Right atrium auricular region (tissue), 2 donors: ENCODE measurements at regions not wholly inside any gene's neighbourhood (a gene's known extent, or its start where the extent isn't known, plus 50 kb on each side); places are given as distances from the start of the nearest gene placed in this dataset.

ENCODE experiments used
- DNase-seq: peaks from one replicate; pipeline ENCODE4 v3.0.0-alpha.2; 2019; ENCODE audit warnings: low spot score
- H3K27ac ChIP-seq, 2 donors: fragments of 200-600 bp; sonication (generic); 1 replicate in 1 of 2; 2 replicates in 1 of 2; pipeline ENCODE4 v1.5.1; 2016 to 2019
- H3K27me3 ChIP-seq, 2 donors: fragments of 200-600 bp; sonication (generic); one replicate each; pipeline versions ENCODE4 v1.5.1 to v1.6.0; 2017 to 2019
- H3K36me3 ChIP-seq: fragments of 200-600 bp; sonication (generic); one replicate; pipeline ENCODE4 v1.5.1; 2016
- H3K4me1 ChIP-seq, 2 donors: fragments of 200-600 bp; sonication (generic); one replicate each; pipeline versions ENCODE4 v1.5.1 to v1.6.0; 2017 to 2019
- H3K4me3 ChIP-seq, 2 donors: fragments of 200-600 bp; sonication (generic); 1 replicate in 1 of 2; 2 replicates in 1 of 2; pipeline ENCODE4 v1.5.1; 2017 to 2019; ENCODE audit warnings: mild to moderate bottlenecking in 1 of 2, moderate library complexity in 1 of 2
- H3K9me3 ChIP-seq, 2 donors: fragments of 200-600 bp; sonication (generic); one replicate each; pipeline ENCODE4 v1.5.1; 2019
- CTCF ChIP-seq, 2 donors: fragments of 200-600 bp; sonication (generic); IDR thresholded peaks; one replicate each; pipeline ENCODE4 v1.5.1; 2019; ENCODE audit warnings: antibody characterized with exemption in 2 of 2

- Histone ChIP-seq H3K27me3 (no peaks in the 10 kb centered on the region), H3K36me3 (no peaks in the 10 kb centered on the region), H3K4me1 (peaks cover 0 to 12% of the 10 kb centered on the region in 2 donors), H3K4me3 (no peak overlapping the region), H3K9me3 (no peaks in the 10 kb centered on the region), H3K27ac (peak overlapping the region in 1 of 2 donors; percentile 51)
- no peak for TF ChIP-seq CTCF (IDR thresholded peaks at IDR 0.05)
- DNase-seq = no peak
Observed at GRCh38 chr20:50266293-50267040, 75.8 kb downstream of the CEBPB start.

DNA sequence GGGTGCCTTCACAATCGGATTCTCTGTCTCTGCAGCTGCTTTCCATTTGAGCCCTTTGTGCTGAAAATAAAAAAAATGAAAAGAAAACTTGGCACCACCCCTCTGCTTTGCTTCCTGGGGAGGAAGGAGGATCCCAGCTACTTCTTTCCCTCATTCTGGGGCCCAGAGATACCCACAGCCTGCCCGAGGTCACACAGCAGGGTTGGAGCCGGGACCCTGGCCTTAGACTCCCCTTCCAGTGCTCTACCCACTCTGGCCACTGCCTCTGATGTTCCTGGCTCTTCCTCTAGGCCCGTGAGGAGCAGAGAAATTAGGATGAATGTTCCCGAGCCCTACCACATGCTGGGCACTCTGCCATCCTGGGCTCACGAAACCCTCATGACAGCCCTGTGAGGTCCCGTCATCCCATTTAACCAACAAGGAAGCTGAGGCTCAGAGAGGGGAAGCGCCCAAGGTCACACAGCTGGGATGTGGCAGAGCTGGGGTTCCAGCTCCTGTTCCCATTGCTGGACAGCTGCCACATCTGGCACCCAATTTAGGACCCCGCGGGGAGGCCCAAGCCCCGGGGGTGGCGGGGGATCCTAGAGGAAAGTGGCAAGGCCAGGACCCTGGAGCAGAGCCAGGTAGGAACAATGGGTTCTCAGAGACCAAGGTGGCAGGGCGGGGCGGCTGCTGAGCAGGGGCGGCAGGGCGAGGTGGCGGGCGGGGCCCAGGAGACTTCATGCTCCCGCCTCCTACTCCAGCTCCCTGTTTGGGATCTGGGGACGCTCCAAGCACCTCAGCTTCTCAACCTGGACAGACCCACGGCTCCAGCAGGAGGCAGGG, 76.6 kb downstream of the CEBPB start:
- Histone ChIP-seq H3K4me3 (no peak overlapping the region), H3K27ac (peak overlapping the region; percentile 14 to 51)
- DNase-seq = peak; percentile 82

DNA sequence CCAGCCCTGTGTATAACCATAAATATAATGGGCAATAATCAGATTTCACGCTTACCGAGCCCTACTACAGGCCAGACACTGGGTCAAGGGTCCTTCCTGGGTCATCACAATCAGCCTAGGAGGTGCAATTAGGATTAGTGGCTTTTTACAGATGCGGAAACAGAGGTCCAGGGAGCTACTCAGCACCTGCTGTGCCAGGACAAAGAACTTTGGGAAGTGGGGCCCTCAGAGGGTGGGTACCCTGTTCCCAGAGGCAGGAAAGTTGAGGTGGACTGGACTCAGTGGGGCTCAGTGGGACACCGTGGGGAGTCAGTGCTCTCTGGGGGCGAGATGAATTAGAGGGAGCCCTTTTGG, 77.2 kb downstream of the CEBPB start:
- Histone ChIP-seq H3K36me3 (no peaks in the 10 kb centered on the region), H3K9me3 (no peaks in the 10 kb centered on the region), H3K4me3 (no peak overlapping the region), H3K4me1 (peaks cover 0 to 12% of the 10 kb centered on the region in 2 donors), H3K27ac (peak overlapping the region in 1 of 2 donors; percentile 4), H3K27me3 (no peaks in the 10 kb centered on the region)
- no peak for TF ChIP-seq CTCF (IDR thresholded peaks at IDR 0.05)
- no peak for DNase-seq

More for the DNA sequence above, 76.6 kb downstream of the CEBPB start:
- no peaks in the 10 kb centered on the region for H3K27me3 ChIP-seq
- H3K4me1 ChIP-seq = peaks cover 0 to 12% of the 10 kb centered on the region in 2 donors
- H3K36me3 ChIP-seq = no peaks in the 10 kb centered on the region
- no peak for TF ChIP-seq CTCF (IDR thresholded peaks at IDR 0.05)
- H3K9me3 ChIP-seq = no peaks in the 10 kb centered on the region

DNA sequence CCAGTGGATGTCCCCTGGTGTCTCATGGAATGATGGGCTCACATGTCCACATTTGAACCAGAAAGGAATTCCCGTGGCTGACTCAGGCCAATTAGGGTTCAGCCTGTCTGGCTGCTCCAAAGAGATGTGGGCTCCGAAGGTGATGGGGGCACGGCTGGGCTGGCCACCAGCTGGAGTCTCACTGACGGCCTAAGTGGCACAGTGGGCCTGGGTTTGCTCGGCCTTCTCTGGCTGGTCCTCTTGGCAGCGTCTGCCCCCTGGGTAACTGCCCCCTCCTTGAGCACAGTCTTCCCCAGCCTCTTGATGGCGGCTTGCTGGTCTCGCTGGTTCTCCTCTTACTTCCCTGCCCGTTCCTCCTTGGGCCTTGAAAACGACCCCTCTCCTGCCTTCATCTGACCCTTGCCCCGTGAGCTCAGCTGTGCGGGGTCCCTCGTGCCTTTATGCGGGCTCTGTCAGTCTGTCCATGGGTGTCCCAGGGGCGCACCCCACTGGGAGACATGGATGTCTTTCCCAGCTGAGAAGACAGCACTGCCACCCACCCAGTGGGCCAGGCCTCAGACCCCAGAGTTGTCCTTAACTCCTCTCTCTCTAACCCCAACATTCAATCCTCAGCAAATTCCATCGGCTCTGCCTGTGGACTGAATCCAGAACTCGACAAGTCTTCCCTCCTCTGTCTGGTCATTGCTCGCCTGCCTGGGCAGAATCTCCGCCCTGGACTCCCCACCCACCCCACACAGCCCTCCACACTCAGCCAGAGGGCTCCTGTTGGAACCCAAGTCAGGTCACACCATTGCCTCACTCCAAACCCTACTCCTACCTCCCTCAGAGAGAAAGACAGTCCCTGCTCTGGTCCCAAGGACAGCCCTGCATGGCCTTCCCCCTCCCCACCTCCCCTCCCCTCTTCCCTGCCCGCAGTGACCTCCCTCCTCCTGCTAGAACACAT, 78.7 kb downstream of the CEBPB start:
- no peaks in the 10 kb centered on the region for H3K27me3 ChIP-seq
- H3K27ac ChIP-seq = no peak overlapping the region
- no peak overlapping the region for H3K4me3 ChIP-seq
- peaks cover 0 to 17% of the 10 kb centered on the region in 2 donors for H3K4me1 ChIP-seq
- no peak for TF ChIP-seq CTCF (IDR thresholded peaks at IDR 0.05)
- no peaks in the 10 kb centered on the region for H3K36me3 ChIP-seq
- no peak for DNase-seq
- H3K9me3 ChIP-seq = no peaks in the 10 kb centered on the region

GRCh38 chr20:50270034-50270395, 79.4 kb downstream of the CEBPB start:
- Histone ChIP-seq H3K36me3 (no peaks in the 10 kb centered on the region), H3K9me3 (no peaks in the 10 kb centered on the region), H3K27me3 (no peaks in the 10 kb centered on the region), H3K27ac (no peak overlapping the region), H3K4me1 (peaks cover 0 to 17% of the 10 kb centered on the region in 2 donors), H3K4me3 (no peak overlapping the region)
- DNase-seq = no peak
- TF ChIP-seq CTCF (IDR thresholded peaks at IDR 0.05) = no peak
